NOMO-1 (cell line): ENCODE measurements at regions not wholly inside any gene's neighbourhood (a gene's known extent, or its start where the extent isn't known, plus 50 kb on each side); places are given as distances from the start of the nearest gene placed in this dataset.

Experiments used
- DNase-seq, 2 experiments: peaks; one replicate each; lab custom pipeline; 2025; ENCODE audit not compliant: unreplicated experiment in 2 of 2; lab: John Stamatoyannopoulos, UW

DNA sequence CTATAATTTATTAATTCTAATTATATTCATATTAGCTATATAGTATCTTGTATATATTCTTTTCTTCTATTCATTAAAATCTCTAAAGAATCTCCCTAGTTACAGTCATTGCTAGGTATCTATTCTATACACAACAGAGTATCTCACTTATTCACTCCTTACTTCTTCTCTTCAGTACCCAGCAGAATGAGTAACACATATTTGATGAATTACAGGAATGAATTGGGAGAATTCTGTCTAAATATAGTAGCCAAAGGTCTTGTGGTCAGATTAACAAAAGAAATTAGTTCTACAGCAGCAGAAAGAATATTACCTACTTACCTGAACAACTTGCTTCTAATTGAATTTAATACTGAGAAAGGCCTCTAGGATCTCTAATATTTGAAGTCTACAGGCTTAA lies 758.0 kb upstream of the ZEB2 start:
- DNase-seq, result no peak

DNA sequence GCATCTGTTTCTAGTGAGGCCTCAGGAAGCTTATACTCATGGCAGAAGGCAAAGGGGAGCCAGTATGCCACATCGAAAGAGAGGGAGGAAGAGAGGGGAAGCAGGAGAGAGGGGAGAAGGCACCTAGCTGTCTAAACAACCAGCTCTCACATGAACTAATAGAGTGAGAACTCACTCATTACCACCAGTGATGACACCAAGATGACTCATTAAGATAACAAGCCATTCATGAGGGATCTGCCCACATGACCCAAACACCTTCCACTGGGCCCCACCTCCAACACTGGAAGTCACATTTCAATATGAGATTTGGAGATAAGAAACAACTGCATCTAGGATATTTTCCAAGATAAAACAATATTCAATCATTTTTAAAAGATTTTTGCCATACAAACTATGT lies 753.9 kb upstream of the ZEB2 start:
- DNase-seq, result no peak

DNA sequence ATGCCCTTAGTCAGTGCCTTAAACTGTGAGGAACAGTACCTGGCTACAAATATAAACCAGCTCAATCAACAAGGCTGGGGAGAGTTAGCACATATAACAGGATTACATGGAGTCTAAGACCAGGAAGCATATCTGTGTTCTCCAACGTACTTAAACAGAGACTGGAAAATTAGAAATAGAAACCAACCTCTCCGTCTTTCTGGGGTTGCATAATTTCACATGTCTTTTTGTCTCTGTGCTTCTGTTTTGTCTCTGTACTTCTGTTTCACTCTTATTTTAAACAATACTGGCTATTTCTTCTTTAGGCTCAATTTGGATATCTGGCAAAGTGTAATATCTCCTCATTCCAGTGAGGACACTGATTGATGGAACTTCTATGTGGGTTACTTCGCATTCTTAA lies 749.0 kb upstream of the ZEB2 start:
- DNase-seq, result peak in 1 of 2 experiments; percentile 47

DNA sequence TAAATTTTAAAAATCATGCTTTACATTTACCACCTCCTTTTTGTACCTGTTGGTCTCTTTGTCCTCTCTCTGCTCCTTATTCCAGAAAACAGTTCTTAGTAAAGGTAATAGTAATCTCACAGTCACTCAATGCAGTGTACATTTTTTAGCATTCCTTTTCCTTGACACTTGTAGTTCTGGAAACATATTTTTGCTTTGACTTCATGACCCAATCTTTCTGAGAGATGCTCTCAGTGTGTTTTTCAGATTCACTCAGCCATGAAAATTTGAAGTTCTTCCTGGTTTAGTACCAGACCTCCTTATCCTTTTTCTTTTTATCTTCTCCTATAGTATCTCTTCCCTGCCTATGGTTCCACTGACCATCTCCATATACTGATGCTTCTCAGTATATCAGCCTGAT lies 747.5 kb upstream of the ZEB2 start:
- no peak for DNase-seq

- DNase-seq, result no peak
These were observed 745.3 kb upstream of the ZEB2 start for GRCh38 chr2:145265244-145265643.

GRCh38 chr2:145260674-145261073 lies 740.8 kb upstream of the ZEB2 start:
- DNase-seq, result no peak

GRCh38 chr2:145260081-145260480 lies 740.2 kb upstream of the ZEB2 start:
- no peak for DNase-seq

DNA sequence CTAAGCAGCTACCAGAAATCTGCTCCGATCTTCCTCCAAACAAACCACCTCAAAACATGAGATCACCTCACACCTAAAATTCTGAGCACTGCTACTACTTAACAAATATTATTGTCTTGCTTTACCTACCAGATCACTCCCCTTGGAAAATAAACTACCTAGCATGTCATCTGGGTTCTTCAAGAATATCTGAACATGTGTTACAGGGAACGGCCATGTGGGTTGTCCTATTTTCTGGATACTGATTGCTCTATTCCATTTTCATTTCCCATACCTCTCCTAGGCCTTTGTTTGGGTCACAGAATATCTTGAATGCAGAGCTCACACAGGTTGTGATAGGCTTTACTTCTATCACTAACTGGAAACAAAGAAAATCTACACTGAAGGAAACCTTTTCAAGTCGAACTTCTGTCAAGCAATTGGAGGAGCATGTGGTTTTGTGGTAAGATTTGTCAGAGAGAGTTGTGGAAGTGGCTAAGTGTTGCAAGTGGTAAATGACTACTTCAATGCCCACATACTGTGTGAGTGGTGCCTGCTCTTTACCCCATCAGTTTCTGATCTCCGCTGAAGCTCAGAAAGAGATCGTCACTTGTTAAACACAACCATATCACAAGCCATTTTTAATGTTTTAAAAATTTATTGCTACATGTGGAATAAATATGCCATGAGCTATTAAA lies 739.1 kb upstream of the ZEB2 start:
- peak; percentile 89 to 98 for DNase-seq

DNA sequence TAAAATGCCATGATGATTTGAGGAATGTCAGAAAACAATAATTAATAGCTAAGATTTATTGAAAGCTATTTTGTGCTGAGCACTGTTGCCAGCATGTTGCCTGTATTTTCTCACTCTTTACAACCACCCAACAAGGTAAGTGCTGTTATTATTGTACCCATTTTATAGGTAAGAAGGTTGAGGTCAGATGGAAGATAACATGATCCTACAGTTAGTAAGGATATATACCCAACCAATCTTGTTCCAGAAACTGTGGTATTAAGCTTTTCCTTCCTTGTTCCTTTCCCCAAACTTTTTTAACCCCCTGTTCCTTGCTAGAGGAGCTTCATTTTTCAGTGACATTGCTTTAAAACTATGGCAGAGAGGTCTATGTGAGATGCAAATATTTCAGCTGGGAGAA lies 738.0 kb upstream of the ZEB2 start:
- DNase-seq, result no peak

- no peak for DNase-seq
These were observed 736.6 kb upstream of the ZEB2 start for GRCh38 chr2:145256551-145256950.

- DNase-seq, result no peak
These were observed 734.4 kb upstream of the ZEB2 start for GRCh38 chr2:145254291-145254690.

- no peak for DNase-seq
These were observed 733.6 kb upstream of the ZEB2 start for GRCh38 chr2:145253492-145253891.

GRCh38 chr2:145245268-145245870 lies 725.5 kb upstream of the ZEB2 start:
- DNase-seq, result no peak

DNA sequence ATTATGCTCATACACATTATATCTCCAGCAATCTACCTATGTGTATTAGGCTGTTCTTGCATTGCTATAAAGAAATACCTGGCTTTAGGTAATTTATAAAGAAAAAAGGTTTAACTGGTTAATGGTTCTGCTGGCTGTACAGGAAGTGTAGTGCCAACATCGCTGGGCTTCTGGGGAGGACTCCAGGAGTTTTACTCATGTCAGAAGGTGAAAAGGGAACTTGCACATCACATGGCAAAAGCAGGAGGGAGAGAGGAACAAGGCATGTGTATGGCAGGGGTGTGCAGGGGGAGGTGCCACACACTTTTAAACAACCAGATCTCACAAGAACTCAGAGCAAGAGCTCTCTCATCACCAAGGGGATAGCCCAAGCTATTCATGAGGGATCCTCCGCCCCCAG lies 715.4 kb upstream of the ZEB2 start:
- DNase-seq, result peak; percentile 32 to 46

DNA sequence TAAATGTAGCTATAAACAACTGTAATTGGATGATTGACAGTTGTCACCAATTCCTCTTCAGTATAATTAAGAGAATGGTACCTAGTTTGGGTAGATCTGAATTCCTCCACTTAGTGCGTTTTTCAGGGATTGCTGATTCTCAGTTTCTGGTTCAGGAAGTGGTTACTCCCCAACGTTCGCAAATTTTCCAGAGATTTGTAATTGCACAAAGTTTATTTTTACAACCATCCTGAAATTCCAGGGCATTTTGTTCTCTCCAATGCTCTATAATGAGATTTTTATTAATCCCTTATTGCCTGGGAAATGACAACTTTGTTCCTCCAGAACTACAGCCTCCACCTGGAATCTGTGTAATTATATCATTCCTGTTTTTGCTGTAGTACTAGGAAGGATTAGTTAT lies 710.6 kb upstream of the ZEB2 start:
- no peak for DNase-seq

- no peak for DNase-seq
These were observed 708.6 kb upstream of the ZEB2 start for GRCh38 chr2:145228506-145228905.

GRCh38 chr2:145226901-145227300 lies 707.0 kb upstream of the ZEB2 start:
- no peak for DNase-seq

DNA sequence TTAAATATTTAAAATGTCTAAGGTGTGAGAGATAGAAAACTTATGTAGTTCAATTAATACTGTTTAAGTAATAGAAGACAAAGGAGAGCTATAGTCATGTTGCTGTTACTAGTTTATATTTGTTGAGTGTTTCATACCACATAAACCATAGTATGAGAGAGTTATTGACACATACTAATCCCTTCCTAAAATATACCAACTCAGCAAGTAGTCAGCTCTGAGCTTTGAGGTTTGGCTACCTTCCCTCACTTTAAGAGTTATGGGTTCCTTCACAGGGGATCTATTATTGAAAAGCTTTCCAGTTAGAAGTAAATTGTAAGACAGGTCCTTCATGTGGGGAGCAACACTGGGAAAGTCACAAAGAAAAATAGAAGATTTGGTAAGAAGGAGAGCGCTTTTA lies 701.6 kb upstream of the ZEB2 start:
- no peak for DNase-seq

DNA sequence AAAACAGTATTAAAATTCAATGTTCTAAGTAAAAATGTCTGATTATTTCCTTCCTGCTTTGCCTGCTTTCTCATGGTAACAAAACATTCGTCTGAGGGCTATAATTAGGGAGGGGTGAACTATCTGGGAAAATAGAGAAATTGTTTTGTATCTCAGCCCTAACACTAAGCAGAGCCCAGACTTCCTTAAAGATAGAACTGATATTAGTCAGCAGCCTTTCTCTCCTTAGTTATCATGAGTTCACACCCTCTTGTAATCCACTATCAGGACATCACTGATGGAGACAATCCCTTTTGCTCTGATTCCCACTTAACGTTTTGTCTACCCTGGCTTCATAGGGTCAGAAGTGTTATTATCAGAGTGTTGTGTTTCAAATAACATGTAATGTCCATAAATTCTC lies 701.1 kb upstream of the ZEB2 start:
- DNase-seq, result no peak

- DNase-seq, result no peak
These were observed 700.6 kb upstream of the ZEB2 start for GRCh38 chr2:145220496-145220895.

GRCh38 chr2:145207884-145208283 lies 688.0 kb upstream of the ZEB2 start:
- DNase-seq, result no peak

GRCh38 chr2:145206496-145207281 lies 686.8 kb upstream of the ZEB2 start:
- DNase-seq, result no peak
